Esophagus squamous epithelium (tissue), 4 donors: ENCODE measurements at regions not wholly inside any gene's neighbourhood (a gene's known extent, or its start where the extent isn't known, plus 50 kb on each side); places are given as distances from the start of the nearest gene placed in this dataset.

ENCODE experiments used
- POLR2A ChIP-seq, 4 donors: fragments of 450-650 bp; IDR thresholded peaks; one replicate each; pipeline ENCODE4 v1.6.1; 2017; ENCODE audit warnings: antibody characterized with exemption in 4 of 4, mild to moderate bottlenecking in 4 of 4, moderate library complexity in 3 of 4
- TF ChIP-seq, protein P1 (sequence below), 6 experiments: fragments of 450-650 bp in 4 of 6; fragments of 200-600 bp in 2 of 6; sonication (generic) in 2 of 6; IDR thresholded peaks; one replicate each; pipeline ENCODE4 v1.5.1; 2016 to 2019; ENCODE audit warnings: antibody characterized with exemption in 6 of 6, mild to moderate bottlenecking in 4 of 6, moderate library complexity in 4 of 6

DNA sequence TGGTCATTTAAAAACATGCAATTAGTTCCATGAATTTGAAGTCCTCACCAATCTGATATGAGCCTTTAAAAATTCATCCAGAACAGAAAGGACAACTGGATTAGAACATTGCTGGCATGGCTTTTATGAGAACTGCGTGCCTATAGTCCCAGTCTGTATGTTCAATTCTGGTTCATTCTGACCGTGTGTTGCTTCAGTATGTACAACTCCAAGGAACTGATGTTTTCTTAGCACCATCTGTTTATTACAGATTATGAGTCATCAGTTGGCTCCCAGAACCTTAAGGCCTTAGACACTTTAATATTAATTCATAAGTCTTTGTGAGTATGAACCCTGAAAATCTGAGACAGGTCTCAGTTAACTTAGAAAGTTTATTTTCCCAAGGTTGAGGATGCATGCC is 115.0 kb downstream of the CEP44 start:
- TF ChIP-seq, protein P1, sequence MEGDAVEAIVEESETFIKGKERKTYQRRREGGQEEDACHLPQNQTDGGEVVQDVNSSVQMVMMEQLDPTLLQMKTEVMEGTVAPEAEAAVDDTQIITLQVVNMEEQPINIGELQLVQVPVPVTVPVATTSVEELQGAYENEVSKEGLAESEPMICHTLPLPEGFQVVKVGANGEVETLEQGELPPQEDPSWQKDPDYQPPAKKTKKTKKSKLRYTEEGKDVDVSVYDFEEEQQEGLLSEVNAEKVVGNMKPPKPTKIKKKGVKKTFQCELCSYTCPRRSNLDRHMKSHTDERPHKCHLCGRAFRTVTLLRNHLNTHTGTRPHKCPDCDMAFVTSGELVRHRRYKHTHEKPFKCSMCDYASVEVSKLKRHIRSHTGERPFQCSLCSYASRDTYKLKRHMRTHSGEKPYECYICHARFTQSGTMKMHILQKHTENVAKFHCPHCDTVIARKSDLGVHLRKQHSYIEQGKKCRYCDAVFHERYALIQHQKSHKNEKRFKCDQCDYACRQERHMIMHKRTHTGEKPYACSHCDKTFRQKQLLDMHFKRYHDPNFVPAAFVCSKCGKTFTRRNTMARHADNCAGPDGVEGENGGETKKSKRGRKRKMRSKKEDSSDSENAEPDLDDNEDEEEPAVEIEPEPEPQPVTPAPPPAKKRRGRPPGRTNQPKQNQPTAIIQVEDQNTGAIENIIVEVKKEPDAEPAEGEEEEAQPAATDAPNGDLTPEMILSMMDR (IDR thresholded peaks at IDR 0.05), result no peak
- TF ChIP-seq POLR2A (IDR thresholded peaks at IDR 0.05), result no peak
